DND-41 (cell line): ENCODE measurements at regions not wholly inside any gene's neighbourhood (a gene's known extent, or its start where the extent isn't known, plus 50 kb on each side); places are given as distances from the start of the nearest gene placed in this dataset.

ENCODE experiments used
- CTCF ChIP-seq: IDR thresholded peaks from 2 replicates; pipeline ENCODE4 v1.5.1; 2012; ENCODE audit warnings: borderline replicate concordance, low read length, moderate library complexity, mild to moderate bottlenecking; ENCODE audit not compliant: poor library complexity, severe bottlenecking; ENCODE audit errors: extremely low read depth
- EZH2 ChIP-seq: IDR thresholded peaks from 3 replicates; pipeline ENCODE4 v1.6.1; 2012; ENCODE audit warnings: borderline replicate concordance, low read depth, mild to moderate bottlenecking, moderate library complexity, low read length, inconsistent platforms; ENCODE audit not compliant: severe bottlenecking

- TF ChIP-seq CTCF (no peak), EZH2 (no peak)
Measured at GRCh38 chrY:14222014-14222413, 166.0 kb downstream of the VCY1B start.
